ENCODE measurements at regions not wholly inside any gene's neighbourhood (a gene's known extent, or its start where the extent isn't known, plus 50 kb on each side); places are given as distances from the start of the nearest gene placed in this dataset.
"Not testable (repeated sequence)": the region's sequence is repeated elsewhere in the genome, so short reads cannot be mapped to it uniquely, and the experiment has no call there.

DNA sequence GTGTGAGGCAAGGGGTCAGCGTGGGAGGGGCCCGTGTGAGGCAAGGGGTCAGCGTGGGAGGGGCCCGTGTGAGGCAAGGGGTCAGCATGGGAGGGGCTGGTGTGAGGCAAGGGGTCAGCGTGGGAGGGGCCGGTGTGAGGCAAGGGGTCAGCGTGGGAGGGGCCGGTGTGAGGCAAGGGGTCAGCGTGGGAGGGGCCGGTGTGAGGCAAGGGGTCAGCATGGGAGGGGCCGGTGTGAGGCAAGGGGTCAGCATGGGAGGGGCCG lies 119.2 kb downstream of the SEPTIN14 start:
- not testable (repeated sequence) for DNase-seq

DNA sequence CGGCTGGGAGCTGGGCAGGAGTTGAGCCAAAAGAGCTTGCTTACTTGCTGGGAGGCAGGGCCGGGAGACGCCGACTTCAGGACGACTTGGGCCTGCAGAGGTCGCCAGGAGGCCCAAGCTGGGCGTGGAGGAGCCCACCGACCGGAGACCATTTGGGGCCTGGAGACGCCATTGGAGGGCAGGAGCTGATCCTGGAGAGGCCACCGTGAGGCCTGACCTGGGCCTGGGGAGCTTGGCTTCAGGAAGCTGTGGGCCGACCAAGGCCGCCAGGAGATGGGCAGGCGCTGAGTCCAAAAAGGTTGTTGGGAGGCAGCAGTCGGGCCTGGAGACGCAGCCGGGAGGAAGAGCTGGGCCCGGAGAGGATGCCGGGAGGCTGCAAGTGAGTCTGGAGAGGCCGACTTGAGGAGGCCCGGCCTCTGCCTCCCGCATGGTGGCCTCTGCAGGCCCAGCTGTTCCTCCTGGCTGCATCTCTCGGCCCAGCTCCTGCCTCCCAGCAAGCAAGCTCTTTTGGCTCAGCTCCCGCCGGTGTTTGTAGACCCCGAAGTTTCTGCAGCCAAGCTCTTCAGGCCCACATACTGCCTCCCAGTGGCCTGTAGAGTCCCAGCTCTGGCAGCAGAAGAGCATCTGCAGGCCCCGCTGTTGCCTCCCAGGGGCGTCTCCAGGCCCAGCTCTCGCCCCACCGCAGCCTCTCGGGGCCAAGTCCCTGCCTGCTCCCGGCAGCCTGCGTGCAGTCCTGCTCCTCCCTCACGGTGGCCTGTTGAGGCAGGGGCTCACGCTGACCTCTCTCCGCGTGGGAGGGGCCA lies 119.7 kb downstream of the SEPTIN14 start:
- DNase-seq = not testable (repeated sequence)

GRCh38 chr7:55741721-55742631 lies 120.6 kb downstream of the SEPTIN14 start:
- not testable (repeated sequence) for DNase-seq

DNA sequence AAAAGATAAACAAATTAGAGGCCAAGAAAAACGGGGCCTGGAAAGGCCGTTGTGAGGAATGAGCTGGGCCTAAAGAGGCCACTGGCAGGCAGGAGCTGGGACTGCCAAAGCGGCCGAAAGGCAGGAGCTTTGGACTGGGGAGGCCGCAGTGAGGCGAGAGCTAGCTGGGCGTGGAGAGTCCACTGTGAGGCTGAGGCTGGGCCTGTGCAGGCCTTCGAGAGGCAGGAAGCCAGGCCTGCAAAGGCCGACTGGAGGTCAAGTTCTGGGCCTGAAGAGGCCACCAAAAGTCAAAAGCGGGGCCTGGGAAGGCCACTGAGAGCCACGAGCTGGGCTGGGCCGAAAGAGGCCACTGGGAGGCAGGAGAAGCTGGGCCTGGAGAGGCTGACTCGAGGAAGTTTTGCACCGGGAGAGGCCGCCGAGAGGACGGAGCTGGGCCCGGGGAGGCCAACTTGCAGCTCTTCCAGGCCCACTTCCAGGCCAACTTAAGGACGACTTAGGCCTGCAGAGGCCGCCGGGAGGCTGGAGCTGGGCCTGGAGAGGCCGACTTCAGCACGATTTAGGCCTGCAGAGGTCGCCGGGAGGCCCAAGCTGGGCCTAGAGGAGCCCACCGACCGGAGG lies 121.8 kb downstream of the SEPTIN14 start:
- not testable (repeated sequence) for DNase-seq

DNA sequence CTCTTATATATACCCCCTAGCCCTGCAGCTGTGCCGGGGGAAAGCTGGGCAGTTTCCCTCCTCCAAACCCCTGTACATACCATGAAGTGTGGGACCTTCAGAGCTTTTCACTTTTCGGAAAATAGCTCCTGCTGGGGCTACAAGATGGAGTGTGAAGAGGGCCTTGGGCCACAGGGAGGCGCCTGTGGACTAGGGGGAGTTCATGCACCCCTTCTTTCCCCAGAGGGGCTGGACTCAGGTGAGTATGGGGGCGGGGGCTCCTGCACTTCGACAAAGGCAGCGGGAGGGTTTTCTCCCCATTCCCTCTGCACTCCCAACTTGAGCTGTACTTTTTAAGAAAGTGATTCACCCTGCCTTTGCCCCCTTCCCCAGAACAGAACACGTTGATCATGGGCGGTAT lies 122.5 kb downstream of the SEPTIN14 start:
- DNase-seq = not testable (repeated sequence)

- not testable (repeated sequence) for DNase-seq
These were observed 125.8 kb downstream of the SEPTIN14 start for GRCh38 chr7:55736641-55737221.

GRCh38 chr7:55733241-55734140 lies 129.1 kb downstream of the SEPTIN14 start:
- DNase-seq = no peak

GRCh38 chr7:55731931-55732330 lies 130.6 kb downstream of the SEPTIN14 start:
- DNase-seq = no peak

DNA sequence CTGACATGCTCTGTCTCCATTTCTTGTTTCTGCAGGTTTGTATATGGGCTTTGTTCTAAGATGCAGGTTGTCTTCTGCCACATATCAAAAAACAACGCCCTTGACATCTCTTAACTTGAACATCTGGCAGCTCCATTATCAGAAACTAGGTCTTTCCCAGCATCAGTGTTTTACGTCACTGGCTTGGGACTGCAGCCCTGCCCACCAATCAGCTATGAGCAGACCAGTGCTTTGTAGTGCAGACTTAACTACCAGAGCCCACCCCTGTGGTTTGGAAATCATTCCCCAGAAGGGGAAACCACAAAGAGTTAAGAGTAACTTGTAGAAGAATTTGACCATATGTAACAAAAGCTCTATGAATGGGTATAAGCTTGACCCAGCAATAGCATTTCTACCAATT lies 132.4 kb downstream of the SEPTIN14 start:
- DNase-seq = no peak

- DNase-seq = no peak
These were observed 139.0 kb downstream of the SEPTIN14 start for GRCh38 chr7:55723621-55723941.

- DNase-seq = not testable (repeated sequence)
These were observed 139.5 kb downstream of the SEPTIN14 start for GRCh38 chr7:55722874-55723620.

GRCh38 chr7:55721004-55721403 lies 141.5 kb downstream of the SEPTIN14 start:
- DNase-seq = not testable (repeated sequence)

GRCh38 chr7:55715247-55715867 lies 143.1 kb upstream of the VOPP1 start:
- not testable (repeated sequence) for DNase-seq

DNA sequence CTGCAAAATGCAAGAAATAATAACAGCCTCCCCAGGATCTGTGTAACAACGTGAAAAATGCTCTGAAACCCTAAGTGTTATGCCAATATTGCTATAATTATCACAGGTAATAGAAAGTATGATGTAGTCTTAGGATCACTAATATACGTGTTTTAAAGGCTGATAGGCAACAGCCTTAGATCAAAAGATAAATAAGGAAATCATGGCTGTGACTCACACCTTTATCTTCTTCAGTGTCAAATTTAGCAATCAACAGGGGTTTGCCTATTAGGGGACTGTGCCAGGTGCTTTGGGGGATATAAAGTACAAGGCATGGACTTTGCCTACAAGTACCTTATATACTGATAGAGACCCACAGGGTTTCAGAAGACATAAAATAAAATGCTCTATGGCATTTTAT lies 142.1 kb upstream of the VOPP1 start:
- DNase-seq = not testable (repeated sequence)

DNA sequence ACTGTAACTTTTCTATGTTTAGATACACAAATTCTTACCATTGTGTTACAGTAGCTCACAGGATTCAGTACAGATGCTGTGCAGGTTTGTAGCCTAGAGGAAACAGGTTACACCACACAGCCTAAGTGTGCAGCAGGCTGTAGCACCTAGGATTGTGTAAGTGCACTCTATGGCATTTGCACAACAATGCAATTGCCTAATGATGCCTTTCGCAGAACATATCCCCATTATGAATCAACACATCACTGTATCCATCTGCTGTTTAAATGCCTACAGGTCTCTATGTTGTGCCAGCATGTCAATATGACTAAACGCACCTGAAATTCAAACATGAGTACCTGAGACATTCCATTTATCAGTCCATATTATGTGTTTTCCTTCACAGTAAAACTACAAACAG lies 138.0 kb upstream of the VOPP1 start:
- DNase-seq = not testable (repeated sequence)

DNA sequence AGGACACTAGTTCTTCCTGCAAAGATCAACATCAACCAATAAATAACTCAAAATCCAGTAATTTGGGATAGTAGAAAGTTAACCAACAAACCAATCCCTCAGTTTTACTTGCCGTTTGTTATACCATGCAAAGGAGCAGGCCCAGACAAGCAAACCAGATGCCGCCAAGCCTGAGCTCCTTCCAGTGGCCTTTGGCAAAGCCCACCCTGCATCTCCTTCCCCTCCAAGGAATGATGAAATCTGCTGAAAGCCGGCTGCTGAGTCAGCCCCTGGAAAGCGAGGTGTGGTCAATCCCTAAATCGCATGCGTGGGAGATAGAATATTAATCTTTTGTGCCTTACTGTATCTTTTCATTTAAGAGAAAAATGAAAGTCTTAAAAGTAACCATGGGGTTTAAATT lies 135.7 kb upstream of the VOPP1 start:
- DNase-seq = not testable (repeated sequence)

GRCh38 chr7:55707410-55707809 lies 135.1 kb upstream of the VOPP1 start:
- not testable (repeated sequence) for DNase-seq

DNA sequence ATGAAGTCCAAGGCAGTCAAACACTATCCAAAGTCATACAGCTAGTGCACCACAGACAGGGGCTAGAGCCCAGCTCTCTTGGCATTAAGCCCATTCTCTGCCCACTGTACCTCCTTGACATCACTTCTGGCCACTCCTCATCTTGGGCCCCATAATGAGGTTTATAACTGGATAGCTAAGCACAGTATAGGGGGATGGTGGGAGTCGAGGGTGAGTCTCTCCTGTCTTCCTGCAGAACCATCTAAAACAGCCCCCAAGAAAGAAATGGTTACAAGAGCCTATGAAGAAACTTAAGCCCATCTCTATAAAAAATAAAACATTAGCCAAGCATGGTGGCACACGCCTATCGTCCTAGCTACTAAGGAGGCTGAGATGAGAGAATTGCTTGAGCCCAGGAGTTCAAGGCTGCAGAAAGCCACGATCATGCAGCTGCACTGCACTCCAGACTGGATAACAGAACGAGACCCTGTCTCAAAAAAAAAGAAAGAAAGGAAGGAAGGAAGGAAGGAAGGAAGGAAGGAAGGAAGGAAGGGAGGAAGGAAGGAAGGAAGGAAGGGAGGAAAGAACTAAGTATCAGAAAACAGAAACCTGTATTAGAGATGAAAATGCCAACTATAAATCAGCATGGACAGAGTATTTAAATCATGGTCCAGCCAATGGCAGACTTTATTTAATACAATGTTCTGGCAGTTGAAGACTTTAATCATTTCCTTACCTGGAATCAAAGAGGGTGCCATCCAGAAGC lies 134.3 kb upstream of the VOPP1 start:
- not testable (repeated sequence) for DNase-seq

Data from nucleus accumbens (tissue), 56 donors.